Gastroesophageal sphincter (tissue), 3 donors: ENCODE measurements at regions not wholly inside any gene's neighbourhood (a gene's known extent, or its start where the extent isn't known, plus 50 kb on each side); places are given as distances from the start of the nearest gene placed in this dataset.

Source experiments
- EP300 ChIP-seq: sonication (generic); formaldehyde crosslinking; IDR thresholded peaks from one replicate; pipeline ENCODE4 v1.6.1; 2017; ENCODE audit warnings: antibody characterized with exemption, mild to moderate bottlenecking
- POLR2A ChIP-seq, 2 donors: fragments of 450-650 bp; IDR thresholded peaks; one replicate each; pipeline ENCODE4 v1.6.1; 2017; ENCODE audit warnings: antibody characterized with exemption in 2 of 2, mild to moderate bottlenecking in 2 of 2, moderate library complexity in 1 of 2
- POLR2AphosphoS5 ChIP-seq: sonication (generic); formaldehyde crosslinking; IDR thresholded peaks from one replicate; pipeline ENCODE4 v1.6.1; 2017; ENCODE audit warnings: antibody characterized with exemption
- TF ChIP-seq, protein P1 (sequence below), 4 experiments: fragments of 200-600 bp in 2 of 4; fragments of 450-650 bp in 2 of 4; sonication (generic) in 1 of 4; IDR thresholded peaks; one replicate each; pipeline ENCODE4 v1.5.1; 2017 to 2019; ENCODE audit warnings: antibody characterized with exemption in 4 of 4, mild to moderate bottlenecking in 2 of 4, moderate library complexity in 2 of 4

- TF ChIP-seq POLR2A (IDR thresholded peaks at IDR 0.05), result no peak
- TF ChIP-seq, protein P1, sequence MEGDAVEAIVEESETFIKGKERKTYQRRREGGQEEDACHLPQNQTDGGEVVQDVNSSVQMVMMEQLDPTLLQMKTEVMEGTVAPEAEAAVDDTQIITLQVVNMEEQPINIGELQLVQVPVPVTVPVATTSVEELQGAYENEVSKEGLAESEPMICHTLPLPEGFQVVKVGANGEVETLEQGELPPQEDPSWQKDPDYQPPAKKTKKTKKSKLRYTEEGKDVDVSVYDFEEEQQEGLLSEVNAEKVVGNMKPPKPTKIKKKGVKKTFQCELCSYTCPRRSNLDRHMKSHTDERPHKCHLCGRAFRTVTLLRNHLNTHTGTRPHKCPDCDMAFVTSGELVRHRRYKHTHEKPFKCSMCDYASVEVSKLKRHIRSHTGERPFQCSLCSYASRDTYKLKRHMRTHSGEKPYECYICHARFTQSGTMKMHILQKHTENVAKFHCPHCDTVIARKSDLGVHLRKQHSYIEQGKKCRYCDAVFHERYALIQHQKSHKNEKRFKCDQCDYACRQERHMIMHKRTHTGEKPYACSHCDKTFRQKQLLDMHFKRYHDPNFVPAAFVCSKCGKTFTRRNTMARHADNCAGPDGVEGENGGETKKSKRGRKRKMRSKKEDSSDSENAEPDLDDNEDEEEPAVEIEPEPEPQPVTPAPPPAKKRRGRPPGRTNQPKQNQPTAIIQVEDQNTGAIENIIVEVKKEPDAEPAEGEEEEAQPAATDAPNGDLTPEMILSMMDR (IDR thresholded peaks at IDR 0.05), result no peak
- no peak for TF ChIP-seq EP300
- TF ChIP-seq POLR2AphosphoS5, result no peak
Observed at GRCh38 chr4:62899646-62900364, 1509.4 kb downstream of the TECRL start.
